IPS DF 19.7 (cell line): ENCODE measurements at regions not wholly inside any gene's neighbourhood (a gene's known extent, or its start where the extent isn't known, plus 50 kb on each side); places are given as distances from the start of the nearest gene placed in this dataset.

Source experiments
- DNase-seq: peaks from one replicate; pipeline ENCODE4 v3.0.0-alpha.2; 2013; ENCODE audit warnings: low read depth, low spot score

- no peak for DNase-seq
These were observed 173.8 kb upstream of the MVB12B start for GRCh38 chr9:126152622-126153362.

GRCh38 chr9:126153382-126153781 lies 173.2 kb upstream of the MVB12B start:
- no peak for DNase-seq

DNA sequence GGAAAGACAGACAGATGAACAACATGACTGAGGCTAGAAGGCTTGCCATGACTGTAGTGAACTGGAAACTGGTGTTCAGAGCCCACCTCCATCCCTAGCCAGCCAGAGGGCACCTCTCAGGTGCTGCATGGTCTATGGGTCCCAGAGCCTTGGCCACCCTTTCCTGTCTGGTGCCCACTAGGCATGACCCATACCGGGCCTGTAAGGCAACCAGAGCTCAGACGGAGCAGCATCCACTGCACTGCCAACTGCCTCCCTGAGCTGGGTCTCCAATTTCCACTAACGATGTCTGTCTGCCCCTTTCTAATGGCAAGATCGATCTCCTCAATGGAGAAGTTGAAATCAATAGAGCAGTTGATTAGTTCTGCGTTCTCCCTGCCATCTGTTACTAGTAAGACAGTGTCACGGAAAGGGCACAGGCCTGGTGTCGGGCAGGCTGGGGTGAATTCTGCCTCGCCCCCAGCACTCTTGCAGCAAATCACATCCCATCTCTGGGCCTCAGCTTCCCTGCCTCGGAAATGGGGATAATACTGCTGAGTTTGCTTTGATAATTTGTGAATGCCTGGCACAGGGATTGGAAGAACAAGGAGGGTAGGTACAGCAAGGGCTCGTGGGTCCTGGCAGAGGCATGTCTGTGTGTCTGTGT lies 172.3 kb upstream of the MVB12B start:
- DNase-seq: no peak

GRCh38 chr9:126154869-126155268 lies 171.8 kb upstream of the MVB12B start:
- DNase-seq: no peak

GRCh38 chr9:126155756-126156664 lies 170.6 kb upstream of the MVB12B start:
- DNase-seq: no peak

DNA sequence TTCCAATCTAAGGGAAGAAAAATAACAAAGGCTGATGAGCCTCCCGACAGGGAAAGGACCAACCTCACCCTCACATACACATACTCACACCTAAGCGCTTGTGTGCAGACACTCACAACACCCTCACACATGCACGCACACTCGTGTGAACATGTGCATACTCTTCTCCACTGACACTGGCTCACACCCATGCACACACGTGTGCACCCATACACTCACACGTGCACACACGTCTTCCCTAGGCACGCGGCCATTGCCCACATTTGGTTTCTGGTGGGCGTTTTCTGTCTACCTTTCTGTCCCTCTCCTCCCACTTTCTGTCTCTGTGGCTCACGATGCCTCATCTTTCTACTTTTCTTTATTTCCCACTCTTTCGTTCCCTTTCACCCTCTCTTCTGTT lies 169.7 kb upstream of the MVB12B start:
- DNase-seq: no peak

- DNase-seq: no peak
These were observed 169.2 kb upstream of the MVB12B start for GRCh38 chr9:126157423-126157822.

DNA sequence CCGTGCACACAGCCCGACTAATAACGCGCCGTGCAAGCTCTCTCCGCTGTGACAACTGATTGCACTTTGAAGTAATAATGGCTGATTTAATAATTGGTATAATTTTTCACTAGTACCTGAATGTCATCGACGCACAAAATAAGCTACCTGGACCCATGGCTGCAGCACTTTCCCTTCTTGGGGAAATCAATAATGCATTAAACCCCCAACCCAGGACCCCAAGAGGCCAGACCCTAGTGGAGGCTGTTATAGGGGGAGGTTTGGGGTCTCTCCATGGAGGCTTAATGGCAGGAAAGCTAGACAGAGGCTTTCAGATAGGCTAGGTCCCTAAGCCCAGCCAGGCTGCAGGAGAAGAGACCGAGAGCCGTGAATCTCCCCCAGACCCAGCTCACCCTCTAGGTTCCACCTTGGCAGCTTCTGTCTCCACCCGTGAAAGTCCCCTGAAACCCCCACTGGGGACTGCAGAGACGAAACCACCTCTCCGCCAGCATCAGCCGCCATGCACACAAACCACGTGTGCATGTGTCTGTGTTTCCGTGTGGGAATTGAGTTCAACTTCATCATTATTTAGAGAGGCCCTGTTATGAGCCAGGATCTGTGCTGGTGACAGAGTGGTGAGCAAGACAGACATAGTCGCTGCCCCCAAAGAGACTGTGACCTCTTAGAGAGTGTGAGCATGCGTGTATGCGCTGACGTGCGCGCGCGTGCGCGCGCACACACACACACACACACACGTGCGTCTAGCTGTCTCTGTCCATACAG lies 168.6 kb upstream of the MVB12B start:
- DNase-seq: no peak

DNA sequence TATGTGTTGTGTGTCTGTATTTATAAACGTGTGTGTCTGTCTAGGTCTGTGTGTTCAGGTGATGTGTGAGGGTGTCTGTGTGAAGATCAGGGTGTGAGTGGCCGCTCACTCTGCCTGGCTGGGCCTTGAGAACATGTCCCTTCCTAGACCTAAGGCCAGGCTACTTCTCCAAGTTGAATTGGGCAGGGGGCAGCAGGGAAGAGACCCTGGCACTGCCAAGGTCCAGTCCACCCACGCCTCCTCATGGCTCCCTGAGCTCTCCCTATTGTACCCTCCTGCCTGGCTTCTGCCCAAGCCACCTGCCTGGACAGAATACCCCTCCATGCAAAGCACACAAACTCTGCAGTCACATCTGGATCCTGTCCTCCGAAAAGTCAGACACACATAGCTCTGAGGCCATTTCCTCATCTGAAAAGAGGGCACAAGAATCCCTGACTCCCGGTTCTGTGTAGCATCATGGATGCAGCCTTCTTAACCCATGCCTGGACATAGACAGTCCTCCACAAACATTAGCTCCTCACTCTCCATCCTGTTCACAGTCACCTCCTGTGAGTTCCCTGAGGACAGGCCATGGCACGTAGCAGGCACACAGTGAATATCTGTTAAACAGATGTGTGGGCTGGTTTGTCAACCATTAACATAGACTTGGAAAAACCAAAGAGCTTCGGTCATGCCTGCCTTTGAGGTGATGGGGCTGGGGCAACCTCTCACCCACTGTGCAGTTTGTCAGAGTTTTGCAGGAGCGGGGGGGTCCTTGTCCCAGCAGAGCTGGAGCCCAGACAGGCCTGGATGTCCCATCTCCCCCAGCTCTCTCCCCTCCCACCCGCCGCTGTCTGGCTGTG lies 167.8 kb upstream of the MVB12B start:
- no peak for DNase-seq

DNA sequence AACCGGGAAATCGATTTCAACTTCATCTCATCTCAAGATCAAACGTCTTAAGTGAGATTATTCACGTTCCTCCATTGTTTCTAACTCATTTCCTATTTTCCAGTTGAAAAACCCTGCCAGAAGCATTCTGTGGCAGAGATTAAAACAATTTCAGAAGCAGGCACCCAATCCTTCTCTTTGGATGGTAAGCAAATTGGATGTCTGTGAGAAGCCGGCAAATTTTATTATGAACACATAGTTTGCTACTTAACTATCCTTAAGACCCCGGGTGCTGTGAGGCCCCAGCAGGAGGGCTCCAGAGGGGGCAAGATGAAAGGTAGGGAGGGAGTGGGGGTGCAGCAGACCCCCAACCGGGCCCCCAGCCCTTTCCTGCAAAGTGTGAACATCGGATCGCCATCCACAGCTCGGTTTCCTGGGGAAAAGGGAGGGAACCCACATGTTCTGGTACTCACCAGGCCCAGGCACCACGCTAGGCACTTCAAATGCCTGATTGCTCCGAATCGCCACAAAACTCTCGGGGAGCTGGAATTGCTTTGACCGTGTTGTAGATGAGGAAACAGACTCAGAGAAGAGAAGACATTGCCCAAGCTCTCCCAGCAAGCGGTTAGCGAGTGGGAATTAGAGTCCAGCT lies 167.1 kb upstream of the MVB12B start:
- no peak for DNase-seq

- DNase-seq: no peak
These were observed 166.4 kb upstream of the MVB12B start for GRCh38 chr9:126160067-126160853.

- DNase-seq: no peak
These were observed 165.7 kb upstream of the MVB12B start for GRCh38 chr9:126160854-126161329.

DNA sequence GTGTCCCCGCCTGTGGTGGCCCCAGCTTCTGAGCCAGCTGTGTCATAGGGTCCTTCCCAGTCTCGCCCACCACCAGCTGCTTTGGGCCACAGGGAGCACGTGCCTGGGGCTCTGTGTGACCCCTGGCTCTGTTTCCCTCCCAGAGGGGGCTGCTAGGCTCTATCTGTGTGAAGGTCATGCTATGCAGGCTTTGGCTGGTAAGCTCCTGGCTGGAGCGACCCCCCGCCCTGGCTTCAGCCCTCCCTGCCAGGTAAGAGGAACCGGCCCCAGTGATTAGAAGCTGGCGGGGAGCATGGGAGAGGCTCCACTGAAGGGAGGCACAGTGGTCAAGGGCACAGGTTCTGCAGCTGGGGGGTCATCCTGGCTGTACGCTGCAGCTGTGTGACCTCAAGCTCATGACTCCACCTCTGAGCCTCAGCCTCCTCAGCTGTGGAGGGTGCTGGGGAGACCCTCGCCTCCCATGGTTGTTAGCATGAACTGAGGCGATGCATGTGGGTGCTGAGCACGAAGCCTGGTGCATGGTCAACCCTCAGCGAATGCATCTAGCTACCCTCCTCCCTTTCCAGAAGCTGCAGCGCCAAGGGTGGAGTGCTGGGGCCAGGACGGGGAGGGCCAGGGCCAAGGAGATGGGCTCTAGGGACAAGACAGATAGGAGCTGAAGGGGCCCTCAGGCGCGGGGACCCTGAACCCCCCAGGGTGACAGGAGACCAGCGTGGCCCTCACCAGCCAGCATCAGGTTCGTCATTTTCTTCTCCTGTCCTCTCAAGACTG lies 163.8 kb upstream of the MVB12B start:
- no peak for DNase-seq

- DNase-seq: no peak
These were observed 161.7 kb upstream of the MVB12B start for GRCh38 chr9:126164796-126165525.

DNA sequence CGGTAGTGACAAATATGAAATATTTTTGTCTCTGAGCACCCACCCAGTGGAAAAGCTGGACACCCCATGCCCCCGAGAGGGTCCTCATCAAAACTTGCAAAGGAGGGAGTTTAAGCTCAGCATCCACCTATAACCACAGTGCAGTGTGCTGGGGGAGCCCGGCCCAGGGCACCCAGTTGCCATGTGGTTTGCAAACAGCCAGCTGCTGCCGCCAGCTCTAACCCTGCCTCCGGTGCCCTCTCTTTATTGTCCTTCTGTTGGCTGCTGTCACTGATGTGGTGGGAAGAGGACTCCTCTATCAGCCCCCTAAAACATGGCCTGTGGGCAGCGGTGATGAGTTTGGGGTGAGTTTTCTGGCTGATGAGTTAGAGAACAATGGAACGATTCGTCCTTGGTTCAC lies 160.9 kb upstream of the MVB12B start:
- no peak for DNase-seq

DNA sequence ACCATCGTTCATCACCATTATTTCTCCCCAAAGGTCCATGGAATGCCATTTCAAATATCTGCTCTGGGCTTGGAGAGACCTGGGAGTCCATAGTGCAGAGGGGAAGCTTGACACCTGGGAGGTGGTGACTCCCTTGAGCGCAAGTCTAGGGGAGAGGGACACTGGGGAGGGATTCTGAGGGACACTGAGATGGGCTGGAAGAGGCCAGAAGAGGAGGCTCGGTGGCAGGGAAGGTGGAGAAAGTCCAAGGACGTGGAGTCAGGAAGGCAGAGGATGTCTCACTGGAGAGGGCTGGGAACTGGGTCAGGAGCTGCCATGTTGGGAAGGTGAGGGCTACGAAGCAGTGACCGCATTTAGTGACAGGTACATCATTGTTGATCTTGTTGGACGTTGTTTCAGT lies 160.3 kb upstream of the MVB12B start:
- no peak for DNase-seq

GRCh38 chr9:126166866-126167265 lies 159.8 kb upstream of the MVB12B start:
- DNase-seq: no peak

- no peak for DNase-seq
These were observed 156.9 kb upstream of the MVB12B start for GRCh38 chr9:126169736-126170135.
